Osteocyte (in vitro differentiated cells): ENCODE measurements at regions not wholly inside any gene's neighbourhood (a gene's known extent, or its start where the extent isn't known, plus 50 kb on each side); places are given as distances from the start of the nearest gene placed in this dataset.

Experiments
- DNase-seq: peaks from one replicate; pipeline ENCODE4 v3.0.0; 2021; ENCODE audit warnings: mixed read lengths; ENCODE audit not compliant: unreplicated experiment; ENCODE audit errors: extremely low spot score
- H3K27ac Mint-ChIP-seq: one replicate; pipeline ENCODE4 v1.8.0; 2021; ENCODE audit warnings: mild to moderate bottlenecking, mixed read lengths; ENCODE audit not compliant: unreplicated experiment
- H3K27me3 Mint-ChIP-seq: one replicate; pipeline ENCODE4 v1.8.0; 2021; ENCODE audit warnings: mixed read lengths; ENCODE audit not compliant: unreplicated experiment
- H3K36me3 Mint-ChIP-seq: one replicate; pipeline ENCODE4 v1.8.0; 2021; ENCODE audit warnings: mixed read lengths; ENCODE audit not compliant: unreplicated experiment
- H3K4me1 Mint-ChIP-seq: one replicate; pipeline ENCODE4 v1.8.0; 2021; ENCODE audit warnings: mixed read lengths; ENCODE audit not compliant: unreplicated experiment
- H3K4me3 Mint-ChIP-seq: one replicate; pipeline ENCODE4 v1.8.0; 2021; ENCODE audit warnings: mild to moderate bottlenecking, moderate library complexity, mixed read lengths; ENCODE audit not compliant: unreplicated experiment
- H3K9me3 Mint-ChIP-seq: one replicate; pipeline ENCODE4 v1.8.0; 2021; ENCODE audit warnings: mixed read lengths; ENCODE audit not compliant: unreplicated experiment
- CTCF ChIP-seq: fragments of 200-600 bp; sonication (generic); IDR thresholded peaks from 2 replicates; pipeline ENCODE4 v1.5.0; 2021; ENCODE audit warnings: antibody characterized with exemption, mild to moderate bottlenecking, moderate library complexity

GRCh38 chr5:68592351-68592750, 376.8 kb downstream of the PIK3R1 start:
- H3K4me1 Mint-ChIP-seq = peaks cover 3% of the 10 kb centered on the region
- no peak for TF ChIP-seq CTCF
- H3K36me3 Mint-ChIP-seq = no peaks in the 10 kb centered on the region
- no peak for DNase-seq
- H3K27ac Mint-ChIP-seq = no peak overlapping the region
- H3K9me3 Mint-ChIP-seq = no peaks in the 10 kb centered on the region
- no peaks in the 10 kb centered on the region for H3K27me3 Mint-ChIP-seq
- no peak overlapping the region for H3K4me3 Mint-ChIP-seq

- Mint-ChIP-seq H3K36me3 (no peaks in the 10 kb centered on the region), H3K27ac (no peak overlapping the region)
- no peak for DNase-seq
Measured at GRCh38 chr5:68593211-68593671, 377.7 kb downstream of the PIK3R1 start.

GRCh38 chr5:68612972-68613371, 397.4 kb downstream of the PIK3R1 start:
- no peaks in the 10 kb centered on the region for H3K4me1 Mint-ChIP-seq
- H3K27me3 Mint-ChIP-seq = peaks cover 13% of the 10 kb centered on the region
- no peaks in the 10 kb centered on the region for H3K36me3 Mint-ChIP-seq
- H3K27ac Mint-ChIP-seq = no peak overlapping the region
- DNase-seq = no peak
- no peak overlapping the region for H3K4me3 Mint-ChIP-seq
- TF ChIP-seq CTCF = no peak
- peaks cover 34% of the 10 kb centered on the region for H3K9me3 Mint-ChIP-seq

More at GRCh38 chr5:68593211-68593671, 377.7 kb downstream of the PIK3R1 start:
- no peaks in the 10 kb centered on the region for H3K9me3 Mint-ChIP-seq
- no peak overlapping the region for H3K4me3 Mint-ChIP-seq
- no peak for TF ChIP-seq CTCF
- no peaks in the 10 kb centered on the region for H3K4me1 Mint-ChIP-seq
- H3K27me3 Mint-ChIP-seq = peaks cover 6% of the 10 kb centered on the region

- DNase-seq = no peak
- H3K9me3 Mint-ChIP-seq = peaks cover 1% of the 10 kb centered on the region
- no peak for TF ChIP-seq CTCF
- no peak overlapping the region for H3K27ac Mint-ChIP-seq
- no peaks in the 10 kb centered on the region for H3K4me1 Mint-ChIP-seq
- H3K27me3 Mint-ChIP-seq = peaks cover 23% of the 10 kb centered on the region
- no peak overlapping the region for H3K4me3 Mint-ChIP-seq
- H3K36me3 Mint-ChIP-seq = no peaks in the 10 kb centered on the region
Measured at GRCh38 chr5:68618501-68618900, 402.9 kb downstream of the PIK3R1 start.

GRCh38 chr5:68627001-68627400, 411.4 kb downstream of the PIK3R1 start:
- peaks cover 3% of the 10 kb centered on the region for H3K9me3 Mint-ChIP-seq
- no peak for DNase-seq
- H3K4me1 Mint-ChIP-seq = no peaks in the 10 kb centered on the region
- no peak overlapping the region for H3K27ac Mint-ChIP-seq
- no peak for TF ChIP-seq CTCF
- H3K4me3 Mint-ChIP-seq = no peak overlapping the region
- no peaks in the 10 kb centered on the region for H3K36me3 Mint-ChIP-seq
- peaks cover 8% of the 10 kb centered on the region for H3K27me3 Mint-ChIP-seq
